HG02623 (cell line): ENCODE measurements at regions not wholly inside any gene's neighbourhood (a gene's known extent, or its start where the extent isn't known, plus 50 kb on each side); places are given as distances from the start of the nearest gene placed in this dataset.
"Not testable (repeated sequence)": the region's sequence is repeated elsewhere in the genome, so short reads cannot be mapped to it uniquely, and the experiment has no call there.

Source experiments
- ATAC-seq: cut with Tn5 transposase; IDR thresholded peaks from one replicate; pipeline ENCODE4 v1.9.1; 2021; ENCODE audit warnings: moderate library complexity; ENCODE audit not compliant: unreplicated experiment

DNA sequence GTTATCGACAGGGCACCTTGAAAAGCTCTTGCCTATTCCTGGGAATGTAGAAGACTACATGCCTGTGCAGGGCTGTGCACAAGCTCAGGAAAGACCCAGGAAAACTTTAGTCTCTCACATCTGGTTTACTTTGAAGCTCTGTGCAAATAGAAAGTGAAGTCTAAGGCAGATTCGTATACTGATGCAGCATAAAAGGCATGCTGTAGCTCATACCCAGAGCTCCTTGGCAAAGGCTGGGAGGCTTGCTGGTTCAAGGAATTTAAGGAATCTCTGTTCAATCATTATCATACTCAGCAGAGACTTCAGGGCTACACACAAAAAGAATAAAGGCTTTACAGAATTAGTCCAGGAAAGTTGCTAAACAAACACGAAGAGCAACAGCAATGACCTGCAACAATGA, 192.0 kb downstream of the OTUD1 start:
- ATAC-seq = no peak

GRCh38 chr10:23643111-23643780, 204.4 kb downstream of the OTUD1 start:
- ATAC-seq = no peak

- ATAC-seq = no peak
Measured at GRCh38 chr10:23648618-23649017, 209.7 kb downstream of the OTUD1 start.

DNA sequence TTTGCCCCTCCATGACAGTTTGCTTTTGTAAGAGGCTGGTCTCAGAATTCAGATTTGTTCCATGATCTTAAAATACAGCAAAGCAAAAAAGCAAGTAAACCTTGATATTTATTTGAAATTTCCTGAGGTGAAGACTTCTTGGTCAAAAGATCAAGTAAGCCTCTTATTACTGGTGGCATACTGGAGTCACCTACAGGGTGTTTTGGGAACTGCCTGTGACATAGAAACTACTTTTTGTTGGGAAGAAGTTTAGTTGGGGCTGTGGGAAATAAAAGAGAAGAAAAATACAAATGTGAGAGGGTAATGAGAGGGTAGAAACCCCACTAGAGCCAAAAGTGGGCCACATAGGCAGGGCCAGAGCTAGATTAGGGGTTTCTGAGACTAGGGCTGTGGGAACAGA, 217.9 kb downstream of the OTUD1 start:
- no peak for ATAC-seq

- no peak for ATAC-seq
Measured at GRCh38 chr10:23657677-23658076, 218.8 kb downstream of the OTUD1 start.

GRCh38 chr10:23671866-23672265, 233.0 kb downstream of the OTUD1 start:
- not testable (repeated sequence) for ATAC-seq

GRCh38 chr10:23675585-23675984, 236.7 kb downstream of the OTUD1 start:
- no peak for ATAC-seq

DNA sequence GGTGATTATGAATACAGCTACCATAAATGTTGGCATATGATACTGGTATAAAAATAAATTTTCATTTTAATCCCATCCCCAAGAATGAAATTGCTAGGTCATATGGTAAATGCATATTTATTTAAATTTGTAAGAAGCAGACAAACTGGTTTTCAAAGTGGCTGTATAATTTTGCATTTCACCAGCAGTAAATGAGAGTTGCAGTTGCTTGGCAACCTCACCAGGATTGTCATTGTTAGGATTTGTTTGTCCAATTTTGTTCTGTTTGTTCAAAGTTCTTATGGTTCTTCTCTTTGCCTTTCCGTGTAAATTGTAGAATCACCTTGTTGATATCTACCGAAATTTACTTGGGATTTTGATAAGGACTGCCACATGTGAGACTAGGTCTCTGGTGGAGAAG, 237.4 kb downstream of the OTUD1 start:
- no peak for ATAC-seq

- ATAC-seq = no peak
Measured at GRCh38 chr10:23686722-23687121, 247.8 kb downstream of the OTUD1 start.

DNA sequence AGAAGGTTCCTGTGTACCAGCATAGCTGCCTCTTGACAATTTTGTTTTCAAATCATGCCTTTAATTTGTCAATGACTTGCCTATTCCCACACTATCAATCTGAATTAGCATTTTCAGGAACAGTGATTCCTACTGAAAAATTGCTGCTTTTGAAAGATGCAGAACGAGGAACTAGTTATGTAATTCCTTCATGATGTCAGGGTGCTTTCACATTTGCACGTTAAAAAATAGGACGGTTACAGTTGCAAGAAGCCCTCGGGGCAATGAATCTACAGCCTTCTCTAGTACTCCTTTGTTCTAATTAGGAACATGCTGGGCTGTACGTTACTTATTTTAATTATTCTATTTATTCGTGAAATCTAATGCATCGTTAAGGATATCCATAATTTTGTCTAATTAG, 253.9 kb downstream of the OTUD1 start:
- no peak for ATAC-seq

DNA sequence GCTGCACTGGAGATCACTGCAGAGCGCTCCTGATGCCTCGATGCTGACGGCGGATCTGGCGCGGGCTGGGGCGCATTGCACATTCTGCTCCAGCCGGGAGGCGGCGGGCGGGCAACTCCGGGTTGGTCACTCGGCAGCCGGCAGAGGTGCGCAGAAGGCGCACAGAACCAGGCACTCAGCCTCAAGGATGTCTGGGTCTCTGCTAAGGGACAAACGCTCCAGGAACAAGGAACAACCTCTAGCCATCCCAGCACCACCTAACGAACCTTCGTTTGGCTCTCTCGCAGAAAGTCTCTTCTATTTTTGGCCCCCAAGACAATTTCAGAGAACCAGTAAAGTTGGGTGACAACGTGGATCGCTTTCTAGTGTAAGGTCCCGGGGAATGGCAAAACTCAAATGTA, 254.6 kb downstream of the OTUD1 start:
- no peak for ATAC-seq

GRCh38 chr10:23693925-23694324, 255.1 kb downstream of the OTUD1 start:
- ATAC-seq = no peak

- no peak for ATAC-seq
Measured at GRCh38 chr10:23694446-23694920, 255.6 kb downstream of the OTUD1 start.

- no peak for ATAC-seq
Measured at GRCh38 chr10:23694921-23695824, 256.3 kb downstream of the OTUD1 start.

DNA sequence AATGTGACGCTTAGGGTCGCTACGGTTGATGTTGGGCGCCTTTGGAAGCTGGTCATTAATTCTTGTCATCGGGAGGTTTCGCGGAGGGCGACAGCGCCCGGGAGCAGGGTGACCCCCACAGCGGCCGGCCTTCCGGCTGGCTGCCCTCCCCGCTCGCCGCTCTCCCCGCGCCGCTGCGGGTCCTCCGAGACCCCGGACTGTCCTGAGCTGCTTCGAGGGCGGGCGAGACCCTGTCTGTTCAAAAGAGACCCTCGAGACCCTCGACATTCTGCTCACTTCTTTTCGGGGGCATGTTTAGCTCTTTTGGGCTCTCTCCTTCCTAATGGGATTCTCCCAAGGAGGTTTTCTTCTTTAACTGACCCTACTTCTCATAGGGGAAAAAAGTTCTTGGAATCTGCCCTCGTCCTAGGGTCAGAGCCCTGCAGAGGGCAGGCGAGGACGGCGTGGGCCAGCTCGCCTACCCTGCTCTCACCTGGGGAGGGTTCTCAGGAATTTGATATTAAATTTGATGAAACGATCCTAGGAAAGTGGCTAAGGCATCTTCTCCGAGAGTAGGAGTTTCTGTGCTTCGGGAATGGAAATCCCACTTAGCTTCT, 257.0 kb downstream of the OTUD1 start:
- no peak for ATAC-seq

DNA sequence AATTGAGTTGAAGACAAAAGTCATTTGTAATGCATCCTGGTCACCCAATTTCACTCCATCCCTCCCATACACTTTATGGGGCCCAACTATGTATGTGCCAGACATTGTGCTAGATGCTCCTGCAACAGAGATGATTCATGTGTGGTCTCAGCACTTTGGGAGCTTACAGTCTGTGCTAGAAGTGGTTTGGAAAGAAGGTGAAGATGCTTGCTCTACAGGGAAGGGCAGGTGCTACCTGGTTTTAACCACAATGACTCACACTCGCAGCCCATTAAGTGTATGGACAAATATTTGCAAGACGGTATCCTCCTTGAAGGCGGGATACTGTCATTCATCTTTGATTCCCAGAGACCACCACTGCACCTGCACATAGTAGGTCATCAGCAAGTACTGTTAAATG, 257.6 kb downstream of the OTUD1 start:
- no peak for ATAC-seq

GRCh38 chr10:23702977-23703414, 264.1 kb downstream of the OTUD1 start:
- ATAC-seq = peak; percentile 94

- no peak for ATAC-seq
Measured at GRCh38 chr10:23715363-23715762, 276.5 kb downstream of the OTUD1 start.

DNA sequence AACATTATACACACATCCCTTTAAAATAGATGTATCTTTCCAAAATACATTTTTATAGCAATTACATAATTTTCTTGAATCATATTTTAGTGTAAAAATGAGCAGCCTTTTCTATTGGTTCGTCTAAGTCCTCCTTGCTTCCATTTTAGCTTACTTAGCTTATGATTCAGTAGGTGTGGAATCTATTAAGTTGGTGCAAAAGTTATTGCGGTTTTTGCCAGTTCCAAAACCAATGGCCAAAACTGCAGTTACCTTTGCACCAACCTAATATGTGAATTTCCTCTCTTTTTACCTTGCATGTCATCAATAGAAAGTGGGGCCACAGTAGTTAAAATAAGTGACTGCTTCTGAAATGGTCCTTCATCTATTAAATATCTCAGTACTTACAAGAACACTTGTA, 279.0 kb downstream of the OTUD1 start:
- ATAC-seq = no peak

- ATAC-seq = no peak
Measured at GRCh38 chr10:23718946-23719345, 280.1 kb downstream of the OTUD1 start.

DNA sequence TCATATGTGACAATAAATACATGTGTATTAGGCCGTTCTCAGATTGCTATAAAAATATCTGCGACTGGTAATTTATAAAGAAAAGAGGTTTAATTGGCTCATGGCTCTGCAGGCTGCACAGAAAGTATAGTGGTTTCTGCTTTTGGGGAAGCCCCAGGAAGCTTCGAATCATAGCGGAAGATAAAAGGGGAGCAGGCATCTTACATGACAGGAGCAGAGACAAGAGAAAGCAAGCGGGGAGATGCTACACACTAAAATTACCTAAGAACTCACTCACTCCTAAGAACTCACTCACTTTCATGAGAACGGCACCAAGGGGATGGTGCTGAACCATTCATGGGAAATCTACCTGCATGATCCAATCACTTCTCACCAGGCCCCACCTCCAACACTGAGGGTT, 284.9 kb downstream of the OTUD1 start:
- ATAC-seq = no peak

- no peak for ATAC-seq
Measured at GRCh38 chr10:23725548-23725947, 286.7 kb downstream of the OTUD1 start.
